Calu3 (cell line): ENCODE measurements at regions not wholly inside any gene's neighbourhood (a gene's known extent, or its start where the extent isn't known, plus 50 kb on each side); places are given as distances from the start of the nearest gene placed in this dataset.

ENCODE experiments used
- BruUV-seq: library from RNA; stranded (reverse); fragments of 400-500 nt; replicated peaks from 2 replicates; lab custom pipeline; 2021; lab: Mats Ljungman, UMichigan
- CTCF ChIA-PET: fragments of 300-600 bp; sonication (Branson Sonifier 250); formaldehyde crosslinking; loops from one replicate; lab custom pipeline; 2022; ENCODE audit warnings: antibody characterized with exemption; lab: Charles Lee
- DNase-seq: peaks from one replicate; pipeline ENCODE4 v3.0.0; 2022
- H3K27ac Mint-ChIP-seq: one replicate; pipeline ENCODE4 v1.8.0; 2022; ENCODE audit warnings: mixed read lengths; ENCODE audit not compliant: unreplicated experiment
- H3K27me3 Mint-ChIP-seq: one replicate; pipeline ENCODE4 v1.8.0; 2022; ENCODE audit warnings: mixed read lengths; ENCODE audit not compliant: unreplicated experiment
- H3K36me3 Mint-ChIP-seq: one replicate; pipeline ENCODE4 v1.8.0; 2022; ENCODE audit warnings: mild to moderate bottlenecking, moderate library complexity, mixed read lengths; ENCODE audit not compliant: insufficient read depth, unreplicated experiment
- H3K4me1 Mint-ChIP-seq: one replicate; pipeline ENCODE4 v1.8.0; 2022; ENCODE audit warnings: mild to moderate bottlenecking, low read depth, mixed read lengths; ENCODE audit not compliant: unreplicated experiment
- H3K4me3 Mint-ChIP-seq: one replicate; pipeline ENCODE4 v1.8.0; 2022; ENCODE audit warnings: mild to moderate bottlenecking, low read depth, moderate library complexity, mixed read lengths; ENCODE audit not compliant: unreplicated experiment
- H3K9me3 Mint-ChIP-seq: one replicate; pipeline ENCODE4 v1.8.0; 2022; ENCODE audit warnings: low read depth, mixed read lengths; ENCODE audit not compliant: unreplicated experiment
- CTCF ChIP-seq: fragments of 200-600 bp; IDR thresholded peaks from one replicate; pipeline ENCODE4 v1.8.0; 2022; ENCODE audit warnings: antibody characterized with exemption; ENCODE audit not compliant: unreplicated experiment
- intact Hi-C: fragments of 100-400 bp; cut with micrococcal nuclease; formaldehyde crosslinking; loops from one replicate; pipeline ENCODE4 v1.10.0; 2022; ENCODE audit not compliant: unreplicated experiment

GRCh38 chr13:76267216-76267615 is 619.0 kb downstream of the KCTD12 start:
- no peak for DNase-seq
- Mint-ChIP-seq H3K27ac (no peak overlapping the region), H3K4me3 (no peak overlapping the region), H3K36me3 (no peaks in the 10 kb centered on the region), H3K4me1 (no peaks in the 10 kb centered on the region), H3K9me3 (no peaks in the 10 kb centered on the region), H3K27me3 (no peaks in the 10 kb centered on the region)
- intact Hi-C loops, result no loop called here
- no TSS peak for BruUV-seq
- TF ChIP-seq CTCF, result no peak
- CTCF ChIA-PET, result no interaction called here

- no peak for TF ChIP-seq CTCF
- no TSS peak for BruUV-seq
- CTCF ChIA-PET, result no interaction called here
- intact Hi-C loops, result no loop called here
- H3K36me3 Mint-ChIP-seq, result no peaks in the 10 kb centered on the region
- DNase-seq, result no peak
- H3K9me3 Mint-ChIP-seq, result no peaks in the 10 kb centered on the region
- no peak overlapping the region for H3K27ac Mint-ChIP-seq
- H3K4me1 Mint-ChIP-seq, result no peaks in the 10 kb centered on the region
- no peaks in the 10 kb centered on the region for H3K27me3 Mint-ChIP-seq
- H3K4me3 Mint-ChIP-seq, result no peak overlapping the region
These were observed 619.6 kb downstream of the KCTD12 start for GRCh38 chr13:76266561-76266960.

- no peak for TF ChIP-seq CTCF
- H3K36me3 Mint-ChIP-seq, result no peaks in the 10 kb centered on the region
- peaks cover 12% of the 10 kb centered on the region for H3K27me3 Mint-ChIP-seq
- DNase-seq, result no peak
- CTCF ChIA-PET, result no interaction called here
- no TSS peak for BruUV-seq
- no peak overlapping the region for H3K4me3 Mint-ChIP-seq
- no peaks in the 10 kb centered on the region for H3K4me1 Mint-ChIP-seq
- H3K9me3 Mint-ChIP-seq, result no peaks in the 10 kb centered on the region
- H3K27ac Mint-ChIP-seq, result no peak overlapping the region
- intact Hi-C loops, result no loop called here
These were observed 614.1 kb downstream of the LMO7 start for GRCh38 chr13:76250211-76250610.

GRCh38 chr13:76245920-76246319 is 609.8 kb downstream of the LMO7 start:
- CTCF ChIA-PET, result no interaction called here
- Mint-ChIP-seq H3K4me3 (no peak overlapping the region), H3K9me3 (no peaks in the 10 kb centered on the region), H3K27me3 (peaks cover 12% of the 10 kb centered on the region), H3K4me1 (no peaks in the 10 kb centered on the region), H3K27ac (no peak overlapping the region), H3K36me3 (no peaks in the 10 kb centered on the region)
- DNase-seq, result no peak
- no TSS peak for BruUV-seq
- intact Hi-C loops, result no loop called here
- TF ChIP-seq CTCF, result no peak
